Testis (tissue), 2 donors: ENCODE measurements at regions not wholly inside any gene's neighbourhood (a gene's known extent, or its start where the extent isn't known, plus 50 kb on each side); places are given as distances from the start of the nearest gene placed in this dataset.
"Not testable (repeated sequence)": the region's sequence is repeated elsewhere in the genome, so short reads cannot be mapped to it uniquely, and the experiment has no call there.

ENCODE experiments used
- DNase-seq: peaks from one replicate; pipeline ENCODE4 v3.0.0-alpha.2; 2019
- H3K27ac ChIP-seq, 2 donors: fragments of 200-600 bp; sonication (generic); one replicate each; pipeline ENCODE4 v1.5.1; 2019
- H3K27me3 ChIP-seq: fragments of 200-600 bp; sonication (generic); one replicate; pipeline ENCODE4 v1.5.1; 2019
- H3K36me3 ChIP-seq: fragments of 200-600 bp; sonication (generic); one replicate; pipeline ENCODE4 v1.5.1; 2017; ENCODE audit warnings: low read depth; ENCODE audit errors: missing control alignments
- H3K4me1 ChIP-seq: fragments of 200-600 bp; sonication (generic); one replicate; pipeline ENCODE4 v1.5.1; 2019
- H3K4me3 ChIP-seq, 2 donors: fragments of 200-600 bp; sonication (generic); one replicate each; pipeline ENCODE4 v1.5.1; 2017 to 2019
- H3K9me3 ChIP-seq: fragments of 200-600 bp; sonication (generic); one replicate; pipeline ENCODE4 v1.5.1; 2017
- POLR2A ChIP-seq: fragments of 450-650 bp; IDR thresholded peaks from one replicate; pipeline ENCODE4 v1.6.1; 2017; ENCODE audit warnings: antibody characterized with exemption, mild to moderate bottlenecking, moderate library complexity
- WGBS, 2 donors: methylation state at CpG; one replicate each; pipeline ENCODE4 v1.1.5; 2018; 5-methylcytosine and 5-hydroxymethylcytosine counted together
- intact Hi-C: fragments of 100-400 bp; cut with DNase I; formaldehyde crosslinking; loops from one replicate; pipeline ENCODE4 v1.15.1; 2023; ENCODE audit warnings: low total_unique reads
- TF ChIP-seq, protein P1 (sequence below), 3 experiments: fragments of 450-650 bp in 2 of 3; fragments of 200-600 bp in 1 of 3; sonication (generic) in 1 of 3; IDR thresholded peaks; one replicate each; pipeline ENCODE4 v1.5.1; 2016 to 2019; ENCODE audit warnings: antibody characterized with exemption in 3 of 3, mild to moderate bottlenecking in 2 of 3, moderate library complexity in 1 of 3

DNA sequence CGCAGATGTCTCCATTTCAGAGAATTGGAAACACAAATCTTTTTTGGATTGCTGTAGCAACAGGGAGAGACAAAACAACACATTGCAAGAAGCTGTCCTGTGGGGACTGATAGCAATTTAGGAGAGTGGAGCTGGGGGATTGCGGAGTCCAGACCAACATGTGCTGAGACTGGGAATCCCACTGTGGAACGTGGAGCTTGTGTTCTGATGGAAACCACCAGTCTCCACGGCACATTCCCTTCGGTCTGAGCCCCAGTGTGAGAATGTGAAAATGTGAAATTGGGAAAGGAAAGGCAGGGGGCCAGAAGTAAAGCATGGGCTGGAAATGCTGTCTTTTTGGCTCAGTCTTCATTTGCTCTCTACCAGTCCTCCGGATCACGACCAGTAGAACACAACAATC is 348.8 kb upstream of the TNC start:
- H3K27ac ChIP-seq, result no peak overlapping the region
- H3K4me3 ChIP-seq, result no peak overlapping the region
- no peaks in the 10 kb centered on the region for H3K4me1 ChIP-seq
- H3K36me3 ChIP-seq, result no peaks in the 10 kb centered on the region
- TF ChIP-seq POLR2A, result no peak
- TF ChIP-seq, protein P1, sequence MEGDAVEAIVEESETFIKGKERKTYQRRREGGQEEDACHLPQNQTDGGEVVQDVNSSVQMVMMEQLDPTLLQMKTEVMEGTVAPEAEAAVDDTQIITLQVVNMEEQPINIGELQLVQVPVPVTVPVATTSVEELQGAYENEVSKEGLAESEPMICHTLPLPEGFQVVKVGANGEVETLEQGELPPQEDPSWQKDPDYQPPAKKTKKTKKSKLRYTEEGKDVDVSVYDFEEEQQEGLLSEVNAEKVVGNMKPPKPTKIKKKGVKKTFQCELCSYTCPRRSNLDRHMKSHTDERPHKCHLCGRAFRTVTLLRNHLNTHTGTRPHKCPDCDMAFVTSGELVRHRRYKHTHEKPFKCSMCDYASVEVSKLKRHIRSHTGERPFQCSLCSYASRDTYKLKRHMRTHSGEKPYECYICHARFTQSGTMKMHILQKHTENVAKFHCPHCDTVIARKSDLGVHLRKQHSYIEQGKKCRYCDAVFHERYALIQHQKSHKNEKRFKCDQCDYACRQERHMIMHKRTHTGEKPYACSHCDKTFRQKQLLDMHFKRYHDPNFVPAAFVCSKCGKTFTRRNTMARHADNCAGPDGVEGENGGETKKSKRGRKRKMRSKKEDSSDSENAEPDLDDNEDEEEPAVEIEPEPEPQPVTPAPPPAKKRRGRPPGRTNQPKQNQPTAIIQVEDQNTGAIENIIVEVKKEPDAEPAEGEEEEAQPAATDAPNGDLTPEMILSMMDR (IDR thresholded peaks at IDR 0.05), result no peak
- DNase-seq, result no peak
- no peaks in the 10 kb centered on the region for H3K9me3 ChIP-seq
- no peaks in the 10 kb centered on the region for H3K27me3 ChIP-seq
- intact Hi-C loops, result no loop called here
- 84 to 85% methylated on average over 7 of the region's 7 CpGs for WGBS, 2 donors

DNA sequence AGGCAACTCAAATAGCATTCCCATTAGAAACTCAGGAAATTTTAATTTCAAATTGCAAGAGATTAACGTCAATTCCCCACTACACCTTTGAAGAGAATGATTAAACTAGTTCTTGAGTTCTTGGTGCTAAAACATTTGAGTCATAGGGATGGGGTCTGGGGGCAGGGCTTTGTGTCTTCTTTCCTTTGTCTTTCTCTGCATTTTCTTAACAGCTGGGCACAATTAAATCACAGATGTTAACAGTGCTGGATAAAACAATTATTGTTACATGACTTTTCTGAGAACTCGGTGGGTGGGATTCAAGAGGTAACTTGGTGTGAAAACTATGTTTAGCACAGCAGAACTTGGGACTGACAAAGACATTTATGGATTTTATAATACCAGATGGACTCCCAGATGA is 351.9 kb upstream of the TNC start:
- 87% methylated on average over 2 of the region's 2 CpGs for WGBS, 2 donors
- Histone ChIP-seq H3K27ac (no peak overlapping the region), H3K9me3 (no peaks in the 10 kb centered on the region), H3K27me3 (no peaks in the 10 kb centered on the region), H3K36me3 (no peaks in the 10 kb centered on the region), H3K4me3 (no peak overlapping the region), H3K4me1 (no peaks in the 10 kb centered on the region)
- DNase-seq, result no peak
- intact Hi-C loops, result no loop called here
- TF ChIP-seq, protein P1 (IDR thresholded peaks at IDR 0.05), result no peak
- no peak for TF ChIP-seq POLR2A

DNA sequence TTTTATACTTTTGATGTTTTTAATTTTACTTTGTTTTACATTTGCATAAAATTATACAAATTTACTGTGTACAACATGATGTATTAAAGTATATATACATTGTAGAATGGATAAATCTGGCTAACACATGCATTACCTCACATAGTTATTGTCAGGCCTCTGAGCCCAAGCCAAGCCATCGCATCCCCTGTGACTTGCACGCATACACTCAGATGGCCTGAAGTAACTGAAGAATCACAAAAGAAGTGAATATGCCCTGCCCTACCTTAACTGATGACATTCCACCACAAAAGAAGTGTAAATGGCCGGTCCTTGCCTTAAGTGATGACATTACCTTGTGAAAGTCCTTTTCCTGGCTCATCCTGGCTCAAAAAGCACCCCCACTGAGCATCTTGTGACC is 355.1 kb upstream of the TNC start:
- H3K27ac ChIP-seq, DNase-seq, H3K36me3 ChIP-seq, H3K4me3 ChIP-seq, intact Hi-C loops, H3K9me3 ChIP-seq, H3K27me3 ChIP-seq, H3K4me1 ChIP-seq: not testable (repeated sequence)
- WGBS, 2 donors, result 98 to 100% methylated on average over 3 of the region's 3 CpGs

DNA sequence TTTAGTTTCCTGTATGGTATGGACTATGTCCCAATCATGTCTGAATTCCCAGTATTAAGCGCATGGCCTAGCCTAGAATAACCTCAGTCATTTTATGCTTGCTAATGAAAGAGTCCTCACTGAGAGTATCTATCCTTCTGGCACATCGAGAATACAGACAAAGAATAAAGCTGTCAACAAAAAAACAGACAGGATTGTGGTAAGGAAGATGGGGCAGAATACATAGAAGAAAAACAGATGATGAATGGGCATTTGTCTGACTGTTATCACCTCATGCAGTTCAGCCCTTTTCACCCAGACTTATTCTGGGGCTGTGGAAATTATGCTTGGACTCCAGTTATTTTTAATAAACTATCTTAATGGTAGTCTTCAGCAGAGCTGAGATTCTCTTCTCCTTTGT is 363.8 kb upstream of the TNC start:
- Histone ChIP-seq H3K27me3 (no peaks in the 10 kb centered on the region), H3K27ac (no peak overlapping the region), H3K9me3 (no peaks in the 10 kb centered on the region), H3K4me1 (no peaks in the 10 kb centered on the region), H3K36me3 (no peaks in the 10 kb centered on the region), H3K4me3 (no peak overlapping the region)
- 85 to 87% methylated on average over 2 of the region's 2 CpGs for whole genome bisulfite sequencing, 2 donors
- no peak for DNase-seq
- intact Hi-C loops, result no loop called here
- TF ChIP-seq POLR2A, result no peak
- TF ChIP-seq, protein P1 (IDR thresholded peaks at IDR 0.05), result no peak

DNA sequence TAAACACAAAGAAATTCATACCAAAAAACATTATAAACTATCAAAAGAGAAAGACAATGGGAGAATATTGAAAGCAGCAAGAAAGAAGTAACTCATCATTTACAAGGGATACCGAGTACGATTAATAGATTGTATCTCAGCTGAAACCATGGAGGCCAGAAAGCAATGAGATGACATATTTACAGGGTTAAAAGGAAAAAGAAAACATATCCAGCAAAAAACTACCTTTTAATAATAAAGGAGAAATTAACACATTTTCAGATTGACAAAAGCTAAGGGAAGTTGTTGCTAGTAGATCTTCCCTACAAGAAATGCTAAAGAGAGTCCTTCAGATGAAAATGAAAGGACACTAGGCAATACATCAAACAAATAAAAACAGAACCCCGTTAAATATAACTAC is 364.8 kb upstream of the TNC start:
- Histone ChIP-seq H3K27ac (no peak overlapping the region), H3K4me3 (no peak overlapping the region), H3K27me3 (no peaks in the 10 kb centered on the region), H3K4me1 (no peaks in the 10 kb centered on the region), H3K9me3 (no peaks in the 10 kb centered on the region), H3K36me3 (no peaks in the 10 kb centered on the region)
- no peak for DNase-seq
- no peak for TF ChIP-seq POLR2A
- TF ChIP-seq, protein P1 (IDR thresholded peaks at IDR 0.05), result no peak
- 91 to 96% methylated on average over 3 of the region's 3 CpGs for WGBS, 2 donors
- intact Hi-C loops, result no loop called here
